HL-60/S4 treated with phorbol 12-myristate 13-acetate at 8.2 ng/mL for 4 days and 3 days (cell line): ENCODE measurements at regions not wholly inside any gene's neighbourhood (a gene's known extent, or its start where the extent isn't known, plus 50 kb on each side); places are given as distances from the start of the nearest gene placed in this dataset.

ENCODE experiments used
- in situ Hi-C: fragments of 300-500 bp; cut with MboI; formaldehyde crosslinking; loops from 2 replicates; pipeline ENCODE4 v1.15.0; 2022; ENCODE audit warnings: low sequenced_read_pairs

- in situ Hi-C loops: no loop called here
Measured at GRCh38 chr10:30127120-30127541, 67.7 kb upstream of the JCAD start.

GRCh38 chr10:30125496-30125895, 66.1 kb upstream of the JCAD start:
- in situ Hi-C loops: no loop called here

GRCh38 chr10:30124704-30125103, 65.3 kb upstream of the JCAD start:
- in situ Hi-C loops: no loop called here

GRCh38 chr10:30121401-30121800, 62.0 kb upstream of the JCAD start:
- in situ Hi-C loops: no loop called here

- in situ Hi-C loops: no loop called here
Measured at GRCh38 chr10:30118590-30118989, 59.2 kb upstream of the JCAD start.

GRCh38 chr10:30117812-30118501, 58.6 kb upstream of the JCAD start:
- in situ Hi-C loops: no loop called here

GRCh38 chr10:30116041-30116491, 56.7 kb upstream of the JCAD start:
- in situ Hi-C loops: no loop called here

GRCh38 chr10:30115626-30115940, 56.2 kb upstream of the JCAD start:
- in situ Hi-C loops: no loop called here

- in situ Hi-C loops: no loop called here
Measured at GRCh38 chr10:30114881-30115625, 55.7 kb upstream of the JCAD start.

GRCh38 chr10:30114401-30114800, 55.0 kb upstream of the JCAD start:
- in situ Hi-C loops: no loop called here

- in situ Hi-C loops: no loop called here
Measured at GRCh38 chr10:30111340-30112022, 52.1 kb upstream of the JCAD start.
